Right hindlimb (tissue), 1 donor: ENCODE measurements at regions not wholly inside any gene's neighbourhood (a gene's known extent, or its start where the extent isn't known, plus 50 kb on each side); places are given as distances from the start of the nearest gene placed in this dataset.
"Not testable (repeated sequence)": the region's sequence is repeated elsewhere in the genome, so short reads cannot be mapped to it uniquely, and the experiment has no call there.

ENCODE experiments used
- DNase-seq: peaks from one replicate; pipeline ENCODE4 v3.0.0-alpha.2; 2018

GRCh38 chr4:57832083-57832482 lies 721.9 kb upstream of the IGFBP7 start:
- DNase-seq, result no peak

GRCh38 chr4:57789666-57790065 lies 679.5 kb upstream of the IGFBP7 start:
- DNase-seq, result no peak

GRCh38 chr4:57777876-57778275 lies 667.7 kb upstream of the IGFBP7 start:
- DNase-seq, result no peak

GRCh38 chr4:57774681-57775080 lies 664.5 kb upstream of the IGFBP7 start:
- no peak for DNase-seq

GRCh38 chr4:57774171-57774570 lies 664.0 kb upstream of the IGFBP7 start:
- DNase-seq, result no peak

GRCh38 chr4:57766341-57766740 lies 656.2 kb upstream of the IGFBP7 start:
- no peak for DNase-seq

GRCh38 chr4:57764856-57765255 lies 654.7 kb upstream of the IGFBP7 start:
- DNase-seq, result no peak

- no peak for DNase-seq
Measured at GRCh38 chr4:57763070-57763469, 652.9 kb upstream of the IGFBP7 start.

- DNase-seq, result no peak
Measured at GRCh38 chr4:57740625-57741190, 630.5 kb upstream of the IGFBP7 start.

- no peak for DNase-seq
Measured at GRCh38 chr4:57736781-57737180, 626.6 kb upstream of the IGFBP7 start.

- DNase-seq, result no peak
Measured at GRCh38 chr4:57734104-57734670, 624.0 kb upstream of the IGFBP7 start.

- not testable (repeated sequence) for DNase-seq
Measured at GRCh38 chr4:57729775-57730570, 619.8 kb upstream of the IGFBP7 start.

- no peak for DNase-seq
Measured at GRCh38 chr4:57726154-57726553, 616.0 kb upstream of the IGFBP7 start.

- DNase-seq, result no peak
Measured at GRCh38 chr4:57719456-57719855, 609.3 kb upstream of the IGFBP7 start.

GRCh38 chr4:57714313-57714712 lies 604.1 kb upstream of the IGFBP7 start:
- not testable (repeated sequence) for DNase-seq

GRCh38 chr4:57710053-57710452 lies 599.9 kb upstream of the IGFBP7 start:
- DNase-seq, result no peak

- DNase-seq, result no peak
Measured at GRCh38 chr4:57691370-57691769, 581.2 kb upstream of the IGFBP7 start.

GRCh38 chr4:57689693-57690205 lies 579.6 kb upstream of the IGFBP7 start:
- no peak for DNase-seq

- no peak for DNase-seq
Measured at GRCh38 chr4:57682275-57682674, 572.1 kb upstream of the IGFBP7 start.

GRCh38 chr4:57679969-57680368 lies 569.8 kb upstream of the IGFBP7 start:
- no peak for DNase-seq

GRCh38 chr4:57676394-57676793 lies 566.2 kb upstream of the IGFBP7 start:
- no peak for DNase-seq

- DNase-seq, result no peak
Measured at GRCh38 chr4:57672846-57673433, 562.8 kb upstream of the IGFBP7 start.

- DNase-seq, result no peak
Measured at GRCh38 chr4:57668621-57669020, 558.4 kb upstream of the IGFBP7 start.

GRCh38 chr4:57665806-57666205 lies 555.6 kb upstream of the IGFBP7 start:
- DNase-seq, result no peak
